GM18868 (cell line): ENCODE measurements at regions not wholly inside any gene's neighbourhood (a gene's known extent, or its start where the extent isn't known, plus 50 kb on each side); places are given as distances from the start of the nearest gene placed in this dataset.
"Not testable (repeated sequence)": the region's sequence is repeated elsewhere in the genome, so short reads cannot be mapped to it uniquely, and the experiment has no call there.

Source experiments
- ATAC-seq: cut with Tn5 transposase; IDR thresholded peaks from one replicate; pipeline ENCODE4 v1.9.1; 2021; ENCODE audit warnings: mild to moderate bottlenecking, moderate library complexity; ENCODE audit not compliant: unreplicated experiment

- no peak for ATAC-seq
Observed at GRCh38 chr13:73816702-73817101, 317.5 kb downstream of the KLF12 start.

GRCh38 chr13:73815796-73816195 lies 318.4 kb downstream of the KLF12 start:
- no peak for ATAC-seq

GRCh38 chr13:73810647-73811046 lies 323.6 kb downstream of the KLF12 start:
- no peak for ATAC-seq

- no peak for ATAC-seq
Observed at GRCh38 chr13:73809561-73809960, 324.6 kb downstream of the KLF12 start.

GRCh38 chr13:73808318-73808717 lies 325.9 kb downstream of the KLF12 start:
- ATAC-seq, result no peak

GRCh38 chr13:73805326-73805958 lies 328.8 kb downstream of the KLF12 start:
- ATAC-seq, result not testable (repeated sequence)

GRCh38 chr13:73803997-73804396 lies 330.2 kb downstream of the KLF12 start:
- no peak for ATAC-seq

GRCh38 chr13:73800011-73800410 lies 334.2 kb downstream of the KLF12 start:
- no peak for ATAC-seq

GRCh38 chr13:73794755-73795154 lies 339.4 kb downstream of the KLF12 start:
- ATAC-seq, result no peak

- ATAC-seq, result no peak
Observed at GRCh38 chr13:73793361-73793760, 340.8 kb downstream of the KLF12 start.

GRCh38 chr13:73792796-73793195 lies 341.4 kb downstream of the KLF12 start:
- ATAC-seq, result no peak

GRCh38 chr13:73782450-73783449 lies 351.5 kb downstream of the KLF12 start:
- ATAC-seq, result no peak

GRCh38 chr13:73781384-73781783 lies 352.8 kb downstream of the KLF12 start:
- ATAC-seq, result no peak

- no peak for ATAC-seq
Observed at GRCh38 chr13:73779881-73780280, 354.3 kb downstream of the KLF12 start.

GRCh38 chr13:73778242-73778864 lies 355.9 kb downstream of the KLF12 start:
- no peak for ATAC-seq

GRCh38 chr13:73777134-73777533 lies 357.1 kb downstream of the KLF12 start:
- no peak for ATAC-seq

- ATAC-seq, result no peak
Observed at GRCh38 chr13:73776151-73776785, 357.9 kb downstream of the KLF12 start.

GRCh38 chr13:73773168-73773549 lies 361.0 kb downstream of the KLF12 start:
- ATAC-seq, result no peak

GRCh38 chr13:73772449-73773167 lies 361.6 kb downstream of the KLF12 start:
- no peak for ATAC-seq

GRCh38 chr13:73767747-73768315 lies 366.4 kb downstream of the KLF12 start:
- ATAC-seq, result peak; percentile 32
